IMR-90 (cell line): ENCODE measurements at regions not wholly inside any gene's neighbourhood (a gene's known extent, or its start where the extent isn't known, plus 50 kb on each side); places are given as distances from the start of the nearest gene placed in this dataset.

ENCODE experiments used
- ATAC-seq: fragments of 200-7000 bp; cut with Tn5 transposase; 2 replicates; pipeline ENCODE4 v1.9.1; 2020; ENCODE audit warnings: low read depth, mild to moderate bottlenecking, moderate library complexity
- BruUV-seq: library from RNA; stranded (reverse); fragments of 400-500 nt; replicated peaks from 2 replicates; lab custom pipeline; 2021; lab: Mats Ljungman, UMichigan
- CTCF ChIA-PET: fragments of 300-600 bp; formaldehyde crosslinking; extraction: SDS; loops from one replicate; lab custom pipeline; 2021; ENCODE audit warnings: antibody characterized with exemption; lab: Yijun Ruan, JAX
- POLR2A ChIA-PET: fragments of 300-600 bp; sonication (Branson Sonifier 250); formaldehyde crosslinking; loops from one replicate; lab custom pipeline; 2022; ENCODE audit warnings: antibody characterized with exemption; ENCODE audit not compliant: unreplicated experiment; lab: Charles Lee
- DNase-seq: peaks from one replicate; pipeline ENCODE4 v3.0.0; 2013
- H2AFZ ChIP-seq: replicated peaks from 2 replicates; pipeline ENCODE3; 2013; ENCODE audit warnings: low read length, mild to moderate bottlenecking; ENCODE audit not compliant: poor library complexity
- H2AK5ac ChIP-seq: 2 replicates; pipeline ENCODE4 v1.6.1; 2013; ENCODE audit warnings: low read depth, low read length, inconsistent platforms
- H2AK9ac ChIP-seq: replicated peaks from 2 replicates; pipeline ENCODE3; 2013; ENCODE audit warnings: mild to moderate bottlenecking, low read depth, low read length, moderate library complexity; ENCODE audit not compliant: poor library complexity
- H2BK120ac ChIP-seq: 2 replicates; pipeline ENCODE4 v1.6.1; 2013; ENCODE audit warnings: low read depth, low read length, inconsistent platforms
- H2BK15ac ChIP-seq: 3 replicates; pipeline ENCODE4 v1.6.1; 2013; ENCODE audit warnings: low read depth, low read length, inconsistent platforms
- H2BK20ac ChIP-seq: 2 replicates; pipeline ENCODE4 v1.6.1; 2013; ENCODE audit warnings: low read depth, mild to moderate bottlenecking, inconsistent platforms, low read length, moderate library complexity
- H2BK5ac ChIP-seq: 2 replicates; pipeline ENCODE4 v1.6.1; 2013; ENCODE audit warnings: mild to moderate bottlenecking, low read depth, low read length, inconsistent platforms; ENCODE audit not compliant: poor library complexity, severe bottlenecking
- H3K14ac ChIP-seq: replicated peaks from 2 replicates; pipeline ENCODE4 v1.6.1; 2013; ENCODE audit warnings: low read depth, low read length, inconsistent platforms
- H3K18ac ChIP-seq: 2 replicates; pipeline ENCODE4 v1.6.1; 2013; ENCODE audit warnings: low read depth, low read length, control low read depth
- H3K23ac ChIP-seq: 2 replicates; pipeline ENCODE4 v1.6.1; 2013; ENCODE audit warnings: low read depth, low read length, inconsistent platforms
- H3K27ac ChIP-seq: 2 replicates; pipeline ENCODE4 v1.5.1; 2013; ENCODE audit warnings: mild to moderate bottlenecking, control low read depth, low read length; ENCODE audit not compliant: insufficient read depth
- H3K27me3 ChIP-seq: 2 replicates; pipeline ENCODE4 v1.6.1; 2013; ENCODE audit warnings: low read length; ENCODE audit not compliant: control insufficient read depth, insufficient read depth
- H3K36me3 ChIP-seq: 2 replicates; pipeline ENCODE4 v1.6.1; 2013; ENCODE audit warnings: low read length, mixed read lengths; ENCODE audit not compliant: control insufficient read depth, insufficient read depth
- H3K4ac ChIP-seq: 2 replicates; pipeline ENCODE4 v1.6.1; 2013; ENCODE audit warnings: low read depth, low read length, inconsistent platforms
- H3K4me1 ChIP-seq: 2 replicates; pipeline ENCODE4 v1.6.1; 2013; ENCODE audit warnings: low read length, mixed read lengths; ENCODE audit not compliant: control insufficient read depth, insufficient read depth
- H3K4me2 ChIP-seq: 2 replicates; pipeline ENCODE4 v1.6.1; 2013; ENCODE audit warnings: low read depth, mild to moderate bottlenecking, control low read depth, low read length, moderate library complexity
- H3K4me3 ChIP-seq: 2 replicates; pipeline ENCODE4 v1.5.1; 2013; ENCODE audit warnings: low read depth, mild to moderate bottlenecking, control low read depth, low read length, moderate library complexity; ENCODE audit not compliant: insufficient read depth
- H3K56ac ChIP-seq: 2 replicates; pipeline ENCODE4 v1.6.1; 2013; ENCODE audit warnings: low read length, inconsistent platforms; ENCODE audit not compliant: insufficient read depth; ENCODE audit errors: extremely low read depth
- H3K79me1 ChIP-seq, 2 experiments: 2 replicates each; pipeline ENCODE4 v1.6.1; 2013; ENCODE audit warnings: low read length in 2 of 2, inconsistent platforms in 1 of 2, low read depth in 1 of 2
- H3K9ac ChIP-seq: 2 replicates; pipeline ENCODE4 v1.6.1; 2013; ENCODE audit warnings: low read depth, low read length, control low read depth
- H3K9me1 ChIP-seq: 2 replicates; pipeline ENCODE4 v1.6.1; 2013; ENCODE audit warnings: low read length, inconsistent platforms; ENCODE audit not compliant: insufficient read depth
- H3K9me3 ChIP-seq: 2 replicates; pipeline ENCODE4 v1.6.1; 2013; ENCODE audit warnings: low read length; ENCODE audit not compliant: control insufficient read depth, insufficient read depth
- H4K20me1 ChIP-seq: 2 replicates; pipeline ENCODE4 v1.6.1; 2013; ENCODE audit warnings: low read length, inconsistent platforms; ENCODE audit not compliant: insufficient read depth
- H4K5ac ChIP-seq: 2 replicates; pipeline ENCODE4 v1.6.1; 2013; ENCODE audit warnings: mild to moderate bottlenecking, low read depth, low read length, control low read depth
- H4K8ac ChIP-seq, 2 experiments: 2 replicates each; pipeline ENCODE4 v1.6.1; 2013; ENCODE audit warnings: low read depth in 2 of 2, low read length in 2 of 2, control low read depth in 1 of 2, inconsistent platforms in 1 of 2
- H4K91ac ChIP-seq: 2 replicates; pipeline ENCODE4 v1.6.1; 2013; ENCODE audit warnings: low read depth, low read length, inconsistent platforms; ENCODE audit not compliant: insufficient read depth
- BHLHE40 ChIP-seq: fragments of 150-350 bp; IDR thresholded peaks from 2 replicates; pipeline ENCODE4 v1.6.1; 2016; ENCODE audit warnings: mild to moderate bottlenecking, low read depth, low read length
- CEBPB ChIP-seq: IDR thresholded peaks from 2 replicates; pipeline ENCODE4 v1.6.1; 2012; ENCODE audit warnings: low read depth, low read length, improper control_type of control experiment
- CHD1 ChIP-seq: IDR thresholded peaks from 2 replicates; pipeline ENCODE4 v1.6.1; 2012; ENCODE audit warnings: low read depth, low read length, improper control_type of control experiment
- FOS ChIP-seq: fragments of 150-350 bp; IDR thresholded peaks from 2 replicates; pipeline ENCODE4 v1.6.1; 2016; ENCODE audit warnings: low read depth, low read length
- MAFK ChIP-seq: IDR thresholded peaks from 2 replicates; pipeline ENCODE4 v1.6.1; 2012; ENCODE audit warnings: low read depth, low read length, improper control_type of control experiment
- MAZ ChIP-seq: IDR thresholded peaks from 2 replicates; pipeline ENCODE4 v1.6.1; 2012; ENCODE audit warnings: low read depth, mild to moderate bottlenecking, low read length, improper control_type of control experiment, moderate library complexity, borderline replicate concordance
- MXI1 ChIP-seq: IDR thresholded peaks from 2 replicates; pipeline ENCODE4 v1.6.1; 2012; ENCODE audit warnings: low read depth, mild to moderate bottlenecking, low read length, moderate library complexity, borderline replicate concordance
- NFE2L2 ChIP-seq: fragments of 150-350 bp; IDR thresholded peaks from 2 replicates; pipeline ENCODE4 v1.6.1; 2016; ENCODE audit warnings: low read depth, mild to moderate bottlenecking, low read length
- POLR2A ChIP-seq: IDR thresholded peaks from 2 replicates; pipeline ENCODE4 v1.6.1; 2012; ENCODE audit warnings: mild to moderate bottlenecking, low read depth, low read length
- RAD21 ChIP-seq: IDR thresholded peaks from 2 replicates; pipeline ENCODE4 v1.6.1; 2012; ENCODE audit warnings: low read length, improper control_type of control experiment
- RCOR1 ChIP-seq: IDR thresholded peaks from 2 replicates; pipeline ENCODE4 v1.6.1; 2012; ENCODE audit warnings: mild to moderate bottlenecking, low read length, improper control_type of control experiment; ENCODE audit not compliant: insufficient replicate concordance
- RFX5 ChIP-seq: IDR thresholded peaks from 2 replicates; pipeline ENCODE4 v1.8.0; 2012; ENCODE audit warnings: low read depth, mild to moderate bottlenecking, low read length, moderate library complexity
- SMC3 ChIP-seq: fragments of 150-350 bp; IDR thresholded peaks from 2 replicates; pipeline ENCODE4 v1.6.1; 2016; ENCODE audit warnings: low read depth, mild to moderate bottlenecking, antibody characterized with exemption, low read length, moderate library complexity
- WGBS, 2 experiments: methylation state at CpG; one replicate each; pipeline versions ENCODE4 v1.1.5 to v1.1.7; 2013; ENCODE audit warnings: missing lambda C conversion rate in 2 of 2; ENCODE audit not compliant: insufficient read length in 1 of 2; ENCODE audit errors: extremely low coverage in 2 of 2; 5-methylcytosine and 5-hydroxymethylcytosine counted together
- dilution Hi-C: fragments of 300-500 bp; cut with HindIII; formaldehyde crosslinking; loops from one replicate; pipeline ENCODE4 v1.14.3; 2018; ENCODE audit warnings: low sequenced_read_pairs; ENCODE audit not compliant: unreplicated experiment
- in situ Hi-C: fragments of 300-500 bp; cut with MboI; formaldehyde crosslinking; loops from 3 replicates; pipeline ENCODE4 v1.14.3; 2019; ENCODE audit warnings: low sequenced_read_pairs, inconsistent platforms, mixed read lengths
- intact Hi-C: fragments of 100-400 bp; cut with micrococcal nuclease; formaldehyde crosslinking; loops from 2 replicates; pipeline ENCODE4 v1.10.0; 2022
- TF ChIP-seq, protein P1 (sequence below): fragments of 150-350 bp; IDR thresholded peaks from 2 replicates; pipeline ENCODE4 v1.6.1; 2017; ENCODE audit warnings: mild to moderate bottlenecking, antibody characterized with exemption, low read length, low read depth
- TF ChIP-seq, protein P2 (sequence below): conservative IDR thresholded peaks from 2 replicates; pipeline ENCODE4 v1.5.1; 2012; ENCODE audit warnings: mild to moderate bottlenecking, low read depth, low read length, improper control_type of control experiment
- TF ChIP-seq, protein P3 (sequence below): fragments of 150-350 bp; IDR thresholded peaks from 2 replicates; pipeline ENCODE4 v1.6.1; 2016; ENCODE audit warnings: low read depth, mild to moderate bottlenecking, low read length, moderate library complexity, borderline replicate concordance

DNA sequence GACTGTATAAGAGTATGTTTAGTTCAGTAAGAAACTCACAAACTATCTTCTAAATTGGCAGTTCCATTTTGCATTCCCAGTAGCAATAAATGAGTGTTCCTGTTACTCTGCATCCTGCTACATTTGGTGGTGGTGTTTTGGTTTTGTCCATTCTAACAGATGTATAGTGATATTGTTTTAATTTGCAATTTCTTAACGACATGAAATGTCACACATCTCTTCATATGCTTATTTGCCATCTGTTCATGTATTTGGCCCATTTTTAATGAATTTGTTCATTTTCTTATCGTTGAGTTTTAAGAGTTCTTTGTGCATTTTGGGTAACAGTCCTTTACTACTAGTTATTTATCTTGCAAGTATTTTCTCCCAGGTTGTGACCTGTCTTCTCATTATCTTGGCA is 232.2 kb downstream of the TMA16 start:
- Histone ChIP-seq H3K18ac (no peak overlapping the region), H2BK5ac (no peak overlapping the region), H3K4ac (no peak overlapping the region), H3K4me1 (no peaks in the 10 kb centered on the region), H3K9ac (no peak overlapping the region), H3K36me3 (no peaks in the 10 kb centered on the region), H3K27me3 (no peaks in the 10 kb centered on the region), H4K8ac (no peak overlapping the region), H2BK15ac (no peak overlapping the region), H2AK9ac (no peak overlapping the region), H3K9me3 (no peaks in the 10 kb centered on the region), H3K79me1 (no peaks in the 10 kb centered on the region), H2BK120ac (no peak overlapping the region), H3K56ac (no peak overlapping the region), H4K91ac (no peak overlapping the region), H3K4me3 (no peak overlapping the region), H2BK20ac (no peak overlapping the region), H3K23ac (no peak overlapping the region), H3K27ac (no peak overlapping the region), H3K14ac (no peak overlapping the region), H3K9me1 (no peaks in the 10 kb centered on the region), H4K20me1 (no peaks in the 10 kb centered on the region), H4K5ac (no peak overlapping the region), H3K4me2 (no peak overlapping the region), H2AK5ac (no peak overlapping the region), H2AFZ (no peak overlapping the region)
- POLR2A ChIA-PET: no interaction called here
- intact Hi-C loops (no loop called here), dilution Hi-C loops (no loop called here), in situ Hi-C loops (no loop called here)
- CTCF ChIA-PET: no interaction called here
- WGBS, 2 experiments: no CpG with 5 or more reads among the region's 2 CpGs
- ATAC-seq (no peak), DNase-seq (no peak)
- TF ChIP-seq, protein P1, sequence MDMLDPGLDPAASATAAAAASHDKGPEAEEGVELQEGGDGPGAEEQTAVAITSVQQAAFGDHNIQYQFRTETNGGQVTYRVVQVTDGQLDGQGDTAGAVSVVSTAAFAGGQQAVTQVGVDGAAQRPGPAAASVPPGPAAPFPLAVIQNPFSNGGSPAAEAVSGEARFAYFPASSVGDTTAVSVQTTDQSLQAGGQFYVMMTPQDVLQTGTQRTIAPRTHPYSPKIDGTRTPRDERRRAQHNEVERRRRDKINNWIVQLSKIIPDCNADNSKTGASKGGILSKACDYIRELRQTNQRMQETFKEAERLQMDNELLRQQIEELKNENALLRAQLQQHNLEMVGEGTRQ: no peak
- TF ChIP-seq CHD1: no peak
- no peak for TF ChIP-seq RAD21
- TF ChIP-seq, protein P2, sequence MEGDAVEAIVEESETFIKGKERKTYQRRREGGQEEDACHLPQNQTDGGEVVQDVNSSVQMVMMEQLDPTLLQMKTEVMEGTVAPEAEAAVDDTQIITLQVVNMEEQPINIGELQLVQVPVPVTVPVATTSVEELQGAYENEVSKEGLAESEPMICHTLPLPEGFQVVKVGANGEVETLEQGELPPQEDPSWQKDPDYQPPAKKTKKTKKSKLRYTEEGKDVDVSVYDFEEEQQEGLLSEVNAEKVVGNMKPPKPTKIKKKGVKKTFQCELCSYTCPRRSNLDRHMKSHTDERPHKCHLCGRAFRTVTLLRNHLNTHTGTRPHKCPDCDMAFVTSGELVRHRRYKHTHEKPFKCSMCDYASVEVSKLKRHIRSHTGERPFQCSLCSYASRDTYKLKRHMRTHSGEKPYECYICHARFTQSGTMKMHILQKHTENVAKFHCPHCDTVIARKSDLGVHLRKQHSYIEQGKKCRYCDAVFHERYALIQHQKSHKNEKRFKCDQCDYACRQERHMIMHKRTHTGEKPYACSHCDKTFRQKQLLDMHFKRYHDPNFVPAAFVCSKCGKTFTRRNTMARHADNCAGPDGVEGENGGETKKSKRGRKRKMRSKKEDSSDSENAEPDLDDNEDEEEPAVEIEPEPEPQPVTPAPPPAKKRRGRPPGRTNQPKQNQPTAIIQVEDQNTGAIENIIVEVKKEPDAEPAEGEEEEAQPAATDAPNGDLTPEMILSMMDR: no peak
- no peak for TF ChIP-seq MXI1
- TF ChIP-seq RFX5: no peak
- TF ChIP-seq MAZ: no peak
- TF ChIP-seq, protein P3, sequence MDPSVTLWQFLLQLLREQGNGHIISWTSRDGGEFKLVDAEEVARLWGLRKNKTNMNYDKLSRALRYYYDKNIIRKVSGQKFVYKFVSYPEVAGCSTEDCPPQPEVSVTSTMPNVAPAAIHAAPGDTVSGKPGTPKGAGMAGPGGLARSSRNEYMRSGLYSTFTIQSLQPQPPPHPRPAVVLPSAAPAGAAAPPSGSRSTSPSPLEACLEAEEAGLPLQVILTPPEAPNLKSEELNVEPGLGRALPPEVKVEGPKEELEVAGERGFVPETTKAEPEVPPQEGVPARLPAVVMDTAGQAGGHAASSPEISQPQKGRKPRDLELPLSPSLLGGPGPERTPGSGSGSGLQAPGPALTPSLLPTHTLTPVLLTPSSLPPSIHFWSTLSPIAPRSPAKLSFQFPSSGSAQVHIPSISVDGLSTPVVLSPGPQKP: no peak
- TF ChIP-seq POLR2A: no peak
- TF ChIP-seq BHLHE40: no peak
- no peak for TF ChIP-seq NFE2L2
- no peak for TF ChIP-seq SMC3
- TF ChIP-seq RCOR1: no peak
- TF ChIP-seq FOS: no peak
- no peak for TF ChIP-seq CEBPB
- TF ChIP-seq MAFK: no peak
- BruUV-seq: no TSS peak
